CD4-positive, alpha-beta T cell treated with Interleukin-2 at 100 ng/mL for 4 hours (primary cell): ENCODE measurements at regions not wholly inside any gene's neighbourhood (a gene's known extent, or its start where the extent isn't known, plus 50 kb on each side); places are given as distances from the start of the nearest gene placed in this dataset.
"Not testable (repeated sequence)": the region's sequence is repeated elsewhere in the genome, so short reads cannot be mapped to it uniquely, and the experiment has no call there.

Experiments used
- DNase-seq: peaks from one replicate; pipeline ENCODE4 v3.0.0-alpha.2; 2020; ENCODE audit warnings: low spot score

DNA sequence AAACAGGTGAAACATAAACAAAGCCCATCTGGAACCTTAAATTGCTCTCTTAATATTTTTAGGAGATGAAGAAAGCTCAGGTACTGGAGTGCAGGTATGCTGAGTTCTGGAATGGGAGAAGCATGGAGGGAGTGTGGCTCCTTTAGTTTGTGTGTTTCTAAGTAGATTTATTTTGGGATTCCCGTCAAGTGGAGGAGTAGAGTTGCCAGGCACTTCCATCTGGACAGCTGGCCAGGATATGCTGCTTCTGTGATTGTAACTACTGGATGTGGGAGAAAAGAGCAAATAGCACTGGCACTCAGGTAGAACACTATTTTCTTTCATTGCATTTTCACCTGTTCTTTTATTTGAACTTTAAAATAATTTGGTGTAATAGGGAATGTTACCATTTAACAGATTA, 182.3 kb upstream of the MAST4 start:
- DNase-seq: no peak

DNA sequence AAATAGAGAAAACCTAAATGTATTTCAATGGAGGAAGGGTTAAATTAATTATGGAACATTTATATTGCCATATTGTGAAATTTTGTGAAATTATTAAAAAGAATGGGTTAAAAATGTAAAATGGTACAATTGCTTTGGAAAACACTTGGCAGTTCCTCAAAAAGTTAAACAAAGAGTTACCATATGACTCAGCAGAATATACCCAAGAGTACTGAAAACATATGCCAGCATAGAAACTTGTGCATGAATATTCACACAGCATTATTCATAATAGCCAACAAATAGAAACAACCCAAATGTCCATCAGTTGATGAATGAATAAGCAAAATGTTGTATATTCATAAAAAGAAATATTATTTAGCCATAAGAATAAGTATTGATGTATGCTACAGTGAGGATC, 181.0 kb upstream of the MAST4 start:
- DNase-seq: no peak

DNA sequence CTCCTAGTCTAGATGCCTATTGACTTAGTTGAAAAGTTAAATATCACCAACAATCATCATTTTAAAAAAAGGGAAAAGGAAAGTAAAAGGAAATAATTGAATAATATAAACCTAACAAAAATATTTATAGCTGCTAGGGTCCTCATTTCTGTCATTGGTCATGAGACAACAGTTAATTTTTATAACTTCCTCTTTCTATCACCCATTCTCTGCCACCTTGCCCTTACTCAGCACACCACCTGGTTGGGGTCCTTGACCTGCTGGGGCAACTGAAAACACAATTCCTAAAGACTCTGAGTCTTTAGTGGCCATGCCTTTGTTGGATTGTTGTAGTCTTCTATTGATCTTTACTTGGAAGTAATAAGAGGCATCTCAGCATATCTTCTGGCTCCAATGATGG, 179.5 kb upstream of the MAST4 start:
- DNase-seq: no peak

DNA sequence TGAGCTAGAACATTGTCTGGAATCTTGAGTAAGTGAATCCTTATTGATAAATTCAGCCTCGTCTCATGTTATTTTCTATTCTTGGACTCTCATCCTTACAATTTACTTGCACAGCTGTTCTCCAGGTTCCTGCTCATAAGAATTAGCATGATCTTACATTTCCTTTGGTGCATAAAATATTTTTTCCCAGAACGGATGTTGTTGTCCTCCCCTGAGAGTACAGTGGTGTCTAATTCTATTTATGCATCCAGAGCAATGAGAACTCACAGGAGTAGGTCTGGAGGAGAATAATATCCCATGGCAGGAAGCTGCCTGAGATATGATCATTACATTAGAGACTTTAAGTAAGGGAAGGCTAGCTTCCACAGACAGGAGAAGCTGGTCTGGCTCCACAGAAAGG, 178.4 kb upstream of the MAST4 start:
- DNase-seq: no peak

DNA sequence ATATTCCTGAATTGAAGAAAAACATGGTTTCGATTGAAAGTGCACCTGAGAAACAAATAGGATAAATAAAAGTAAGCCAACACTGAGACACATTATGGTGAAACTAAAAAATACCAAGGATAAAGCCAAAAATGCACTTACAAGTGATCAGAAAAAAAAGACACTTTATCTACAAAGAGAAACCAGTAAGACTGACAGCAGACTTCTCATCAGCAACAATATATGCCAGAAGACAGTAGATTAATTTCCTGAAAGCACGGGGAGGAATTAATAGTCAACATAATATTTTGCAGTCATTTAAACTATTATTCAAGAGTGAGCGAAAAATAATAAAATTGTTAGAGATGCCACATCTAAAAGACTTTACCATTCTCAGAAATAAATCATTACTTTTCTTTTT, 172.7 kb upstream of the MAST4 start:
- DNase-seq: no peak

- DNase-seq: no peak
Measured at GRCh38 chr5:66425842-66426241, 170.4 kb upstream of the MAST4 start.

GRCh38 chr5:66426259-66427138, 169.7 kb upstream of the MAST4 start:
- no peak for DNase-seq

GRCh38 chr5:66427139-66427442, 169.1 kb upstream of the MAST4 start:
- DNase-seq: no peak

- no peak for DNase-seq
Measured at GRCh38 chr5:66436721-66437120, 159.5 kb upstream of the MAST4 start.

DNA sequence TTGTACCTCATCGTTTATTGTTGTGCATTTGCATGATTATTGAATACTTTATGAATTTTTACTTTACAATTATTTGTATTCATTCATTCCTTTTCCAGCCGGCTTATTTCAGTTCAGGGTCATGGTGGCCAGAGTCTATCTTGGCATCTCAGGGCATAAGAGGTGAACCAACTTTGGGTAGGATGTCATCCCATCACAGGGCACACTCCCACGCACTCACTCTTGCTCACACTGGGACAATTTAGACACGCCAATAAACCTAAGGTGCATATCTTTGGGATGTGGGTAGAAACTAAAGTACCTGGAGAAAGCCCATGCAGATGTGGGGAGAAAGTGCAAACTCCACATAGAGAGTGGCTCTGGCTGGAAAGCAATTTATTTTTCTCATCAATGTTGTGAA, 158.1 kb upstream of the MAST4 start:
- no peak for DNase-seq

- no peak for DNase-seq
Measured at GRCh38 chr5:66438696-66439095, 157.5 kb upstream of the MAST4 start.

GRCh38 chr5:66440202-66440680, 156.0 kb upstream of the MAST4 start:
- DNase-seq: no peak

GRCh38 chr5:66441351-66441750, 154.8 kb upstream of the MAST4 start:
- DNase-seq: no peak

- DNase-seq: no peak
Measured at GRCh38 chr5:66442951-66443445, 153.2 kb upstream of the MAST4 start.

DNA sequence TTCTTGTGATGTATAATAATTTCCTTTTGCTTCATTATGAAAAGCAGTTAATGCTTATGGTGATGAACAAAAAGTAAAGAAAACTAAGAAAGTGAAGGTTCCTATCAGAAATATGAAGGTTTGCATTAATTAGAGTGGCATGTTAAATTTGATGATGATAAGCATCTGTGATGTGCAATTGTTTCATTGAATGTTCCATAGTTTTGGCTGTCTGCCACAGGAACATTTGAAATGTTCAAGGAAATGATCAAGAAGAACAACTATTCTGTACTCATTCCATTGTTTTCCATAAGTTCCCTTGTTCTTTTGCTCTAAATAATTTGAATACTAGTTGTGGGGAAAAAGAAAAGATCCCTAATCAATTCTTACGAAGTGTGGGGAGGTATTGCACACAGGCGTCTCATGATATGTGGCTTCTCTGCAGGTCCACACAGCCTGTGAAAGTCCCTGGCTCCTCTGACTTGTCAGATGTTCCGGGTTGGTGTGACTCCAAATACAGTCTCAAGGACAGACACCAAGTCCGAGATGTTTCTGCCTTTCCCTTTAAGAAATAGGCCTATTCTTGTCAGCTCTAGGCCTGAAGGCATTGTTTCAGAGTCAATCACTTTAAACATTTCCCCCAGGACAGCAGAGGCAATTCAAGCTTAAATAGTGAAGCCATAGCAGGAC, 152.6 kb upstream of the MAST4 start:
- DNase-seq: no peak

DNA sequence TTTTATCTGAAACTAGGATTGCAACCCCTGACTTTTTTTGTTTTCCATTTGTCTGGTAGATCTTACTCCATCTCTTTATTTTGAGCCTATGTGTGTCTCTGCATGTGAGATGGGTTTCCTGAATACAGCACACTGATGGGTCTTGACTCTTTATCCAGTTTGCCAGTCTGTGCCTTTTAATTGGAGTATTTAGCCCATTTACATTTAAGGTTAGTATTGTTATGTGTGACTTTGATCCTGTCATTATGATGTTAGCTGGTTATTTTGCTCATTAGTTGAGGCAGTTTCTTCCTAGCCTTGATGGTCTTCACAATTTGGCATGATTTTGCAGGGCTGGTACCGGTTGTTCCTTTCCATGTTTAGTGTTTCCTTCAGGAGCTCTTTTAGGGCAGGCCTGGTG, 148.1 kb upstream of the MAST4 start:
- not testable (repeated sequence) for DNase-seq

DNA sequence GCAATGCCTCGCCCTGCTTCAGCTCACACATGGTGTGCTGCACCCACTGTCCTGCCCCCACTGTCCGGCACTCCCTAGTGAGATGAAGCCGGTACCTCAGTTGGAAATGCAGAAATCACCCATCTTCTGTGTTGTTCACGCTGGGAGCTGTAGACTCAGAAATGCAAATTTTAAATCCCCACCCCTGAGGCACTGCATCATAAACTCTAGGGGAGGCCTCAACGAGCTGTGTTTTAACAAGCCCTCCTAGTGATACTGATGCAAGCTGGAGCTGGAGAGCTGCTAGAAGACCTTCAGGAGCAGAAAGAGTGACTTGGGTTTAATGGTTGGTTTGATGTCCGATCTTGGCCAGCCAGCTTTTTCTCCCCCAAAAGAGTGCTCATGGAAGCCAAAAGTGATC, 146.0 kb upstream of the MAST4 start:
- DNase-seq: no peak

- no peak for DNase-seq
Measured at GRCh38 chr5:66450988-66451387, 145.2 kb upstream of the MAST4 start.

- no peak for DNase-seq
Measured at GRCh38 chr5:66452109-66452508, 144.1 kb upstream of the MAST4 start.

DNA sequence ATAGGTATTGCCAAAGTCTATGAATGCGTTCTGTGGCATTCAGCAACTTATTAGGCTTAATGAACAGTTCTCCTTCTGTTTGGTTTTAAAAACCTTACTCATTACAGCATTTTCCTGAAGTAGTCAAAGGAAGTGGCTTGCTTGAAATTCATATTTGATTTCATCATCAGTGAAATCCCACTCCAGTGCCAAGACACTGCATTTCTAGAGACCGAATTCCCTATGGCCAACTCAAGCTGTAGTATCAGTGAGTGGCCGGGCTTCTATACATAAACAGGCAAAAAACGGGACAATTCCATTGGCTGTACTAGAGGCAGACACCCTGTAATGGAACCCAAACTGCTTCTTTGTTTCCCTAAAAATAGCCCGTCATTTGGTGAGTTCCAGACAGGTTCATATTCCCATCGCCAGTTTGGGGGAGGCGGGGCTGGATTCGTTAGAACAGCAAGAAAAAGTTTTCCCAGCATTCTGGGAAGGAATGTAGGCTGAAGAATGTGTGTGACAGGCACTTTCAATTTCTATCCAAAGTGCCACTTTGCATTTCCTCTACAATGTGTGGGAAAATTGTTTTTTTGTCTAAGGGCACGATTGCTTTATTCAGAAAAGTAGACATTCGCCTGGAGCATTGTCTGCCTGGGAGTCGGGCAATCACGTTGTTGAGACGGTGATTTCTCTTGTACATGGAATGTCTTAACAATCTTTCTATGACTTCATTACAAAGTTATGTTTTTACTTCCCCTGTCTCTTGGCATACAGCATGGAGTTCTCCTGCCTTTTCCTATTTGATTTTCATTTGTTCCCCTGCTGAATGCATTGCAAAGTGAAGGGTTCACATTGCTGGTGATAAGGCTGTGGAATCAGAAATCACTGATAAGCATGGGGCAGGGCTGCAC, 141.8 kb upstream of the MAST4 start:
- no peak for DNase-seq

DNA sequence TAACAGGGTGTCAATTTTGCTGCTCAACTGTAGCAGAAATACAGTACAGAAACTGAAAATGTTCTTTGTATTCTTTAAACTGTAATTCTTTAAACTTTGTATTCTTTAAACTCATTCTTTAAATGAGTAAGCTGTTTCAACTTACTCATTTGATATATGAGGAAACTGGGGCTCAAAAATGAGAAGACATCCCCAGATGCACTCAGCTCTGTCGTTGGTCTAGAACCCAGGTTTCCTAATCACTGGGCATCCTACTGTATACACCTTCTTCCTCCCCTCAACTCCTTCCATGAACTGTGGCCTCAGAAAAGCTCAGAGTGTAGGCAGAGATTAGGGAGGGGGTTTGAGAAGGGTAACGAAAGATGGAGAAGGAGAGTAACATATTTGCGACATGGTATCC, 136.5 kb upstream of the MAST4 start:
- no peak for DNase-seq

GRCh38 chr5:66467564-66467963, 128.6 kb upstream of the MAST4 start:
- DNase-seq: no peak

- no peak for DNase-seq
Measured at GRCh38 chr5:66469684-66470083, 126.5 kb upstream of the MAST4 start.
